ENCODE measurements at regions not wholly inside any gene's neighbourhood (a gene's known extent, or its start where the extent isn't known, plus 50 kb on each side); places are given as distances from the start of the nearest gene placed in this dataset.

DNA sequence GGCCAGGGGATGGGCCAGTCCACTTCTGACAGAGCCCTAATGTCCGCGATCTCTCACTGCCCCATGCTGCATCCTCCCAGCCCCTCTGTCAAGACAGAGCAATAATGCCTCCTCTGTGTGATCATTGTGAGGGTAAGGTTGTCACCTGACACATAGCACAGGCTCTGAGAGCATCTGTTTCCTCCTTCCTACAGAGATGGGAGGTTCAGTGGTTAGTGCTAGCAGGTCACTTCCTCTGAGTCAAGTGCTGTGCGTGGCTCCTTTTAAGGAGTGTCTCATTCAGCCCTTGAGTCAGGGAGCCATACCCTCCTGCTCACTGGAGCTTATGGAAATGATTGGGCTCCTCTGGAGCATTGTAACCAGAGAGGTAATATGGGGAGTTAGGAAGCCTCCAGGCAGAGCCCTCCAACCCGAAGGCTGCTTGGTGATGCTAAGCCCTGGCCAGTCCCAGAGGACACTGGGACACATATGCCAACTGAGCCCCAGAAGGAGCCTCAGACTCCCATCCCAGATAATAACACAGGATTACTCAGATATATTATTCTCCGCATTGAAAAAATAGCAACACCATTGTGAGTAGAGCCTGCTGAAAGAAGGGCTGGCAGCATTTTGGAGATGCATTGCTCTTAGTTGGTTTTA lies 189.0 kb downstream of the GALNT1 start:
- Histone ChIP-seq H3K9ac (ENCODE audit: low read depth, low read length, poor library complexity, severe bottlenecking) (no peak overlapping the region), H3K27me3 (ENCODE audit: insufficient read depth, low read length, poor library complexity, severe bottlenecking) (no peaks in the 10 kb centered on the region), H3K4me1 (ENCODE audit: insufficient read depth, low read length, poor library complexity, severe bottlenecking) (peaks cover 11% of the 10 kb centered on the region), H3K36me3 (ENCODE audit: insufficient read depth, low read length) (no peaks in the 10 kb centered on the region), H3K79me2 (ENCODE audit: insufficient read depth, low read length) (no peaks in the 10 kb centered on the region), H3F3A (ENCODE audit: low read depth) (no peaks in the 10 kb centered on the region), H2AFZ (ENCODE audit: low read length) (no peak overlapping the region), H3K4me2 (ENCODE audit: low read depth, low read length, poor library complexity, severe bottlenecking) (no peak overlapping the region), H3K4me3 (ENCODE audit: low read length, poor library complexity, severe bottlenecking) (no peak overlapping the region), H3K9me3 (ENCODE audit: insufficient read depth, low read depth, low read length) (no peaks in the 10 kb centered on the region), H4K20me1 (ENCODE audit: insufficient read depth, low read length, poor library complexity, severe bottlenecking) (no peaks in the 10 kb centered on the region), H3K9me2 (replicated peaks; ENCODE audit: low read depth, low read length) (no peaks in the 10 kb centered on the region)
- TF ChIP-seq EZH2phosphoT487 (IDR thresholded peaks at IDR 0.05; ENCODE audit: borderline replicate concordance) = no peak

DNA sequence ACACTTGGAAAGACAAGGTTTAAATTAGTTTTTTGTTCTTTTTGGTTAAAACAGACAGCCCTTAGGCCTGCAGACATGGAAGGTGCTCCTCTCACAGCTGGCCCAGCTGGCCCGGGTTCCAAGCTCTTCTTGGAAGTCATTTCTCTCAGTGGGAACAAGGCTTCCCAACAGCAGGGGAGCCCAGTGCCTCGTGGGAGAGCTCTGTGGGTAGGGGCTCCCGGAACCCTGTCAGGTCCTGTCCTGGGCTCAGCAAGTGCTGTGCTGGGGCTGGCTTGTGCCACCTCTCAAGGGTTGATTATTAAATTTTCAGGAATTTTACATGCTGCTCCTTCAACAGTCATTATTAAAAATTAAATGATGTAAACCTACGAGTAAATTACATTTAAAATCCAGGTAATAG lies 189.6 kb downstream of the GALNT1 start:
- H4K20me1 ChIP-seq (ENCODE audit: insufficient read depth, low read length, poor library complexity, severe bottlenecking) = no peaks in the 10 kb centered on the region
- H3K9ac ChIP-seq (ENCODE audit: low read depth, low read length, poor library complexity, severe bottlenecking) = no peak overlapping the region
- no peak overlapping the region for H3K4me3 ChIP-seq (ENCODE audit: low read length, poor library complexity, severe bottlenecking)
- no peaks in the 10 kb centered on the region for H3K27me3 ChIP-seq (ENCODE audit: insufficient read depth, low read length, poor library complexity, severe bottlenecking)
- H3K4me2 ChIP-seq (ENCODE audit: low read depth, low read length, poor library complexity, severe bottlenecking) = no peak overlapping the region
- TF ChIP-seq, protein P1, sequence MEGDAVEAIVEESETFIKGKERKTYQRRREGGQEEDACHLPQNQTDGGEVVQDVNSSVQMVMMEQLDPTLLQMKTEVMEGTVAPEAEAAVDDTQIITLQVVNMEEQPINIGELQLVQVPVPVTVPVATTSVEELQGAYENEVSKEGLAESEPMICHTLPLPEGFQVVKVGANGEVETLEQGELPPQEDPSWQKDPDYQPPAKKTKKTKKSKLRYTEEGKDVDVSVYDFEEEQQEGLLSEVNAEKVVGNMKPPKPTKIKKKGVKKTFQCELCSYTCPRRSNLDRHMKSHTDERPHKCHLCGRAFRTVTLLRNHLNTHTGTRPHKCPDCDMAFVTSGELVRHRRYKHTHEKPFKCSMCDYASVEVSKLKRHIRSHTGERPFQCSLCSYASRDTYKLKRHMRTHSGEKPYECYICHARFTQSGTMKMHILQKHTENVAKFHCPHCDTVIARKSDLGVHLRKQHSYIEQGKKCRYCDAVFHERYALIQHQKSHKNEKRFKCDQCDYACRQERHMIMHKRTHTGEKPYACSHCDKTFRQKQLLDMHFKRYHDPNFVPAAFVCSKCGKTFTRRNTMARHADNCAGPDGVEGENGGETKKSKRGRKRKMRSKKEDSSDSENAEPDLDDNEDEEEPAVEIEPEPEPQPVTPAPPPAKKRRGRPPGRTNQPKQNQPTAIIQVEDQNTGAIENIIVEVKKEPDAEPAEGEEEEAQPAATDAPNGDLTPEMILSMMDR (conservative IDR thresholded peaks at IDR 0.05; ENCODE audit: low read length) = no peak
- no peaks in the 10 kb centered on the region for H3F3A ChIP-seq (ENCODE audit: low read depth)
- H3K9me3 ChIP-seq (ENCODE audit: insufficient read depth, low read depth, low read length) = no peaks in the 10 kb centered on the region
- no peaks in the 10 kb centered on the region for H3K36me3 ChIP-seq (ENCODE audit: insufficient read depth, low read length)
- H3K4me1 ChIP-seq (ENCODE audit: insufficient read depth, low read length, poor library complexity, severe bottlenecking) = peaks cover 11% of the 10 kb centered on the region
- no peak overlapping the region for H2AFZ ChIP-seq (ENCODE audit: low read length)
- no peaks in the 10 kb centered on the region for H3K9me2 ChIP-seq (replicated peaks; ENCODE audit: low read depth, low read length)
- no peaks in the 10 kb centered on the region for H3K79me2 ChIP-seq (ENCODE audit: insufficient read depth, low read length)

DNA sequence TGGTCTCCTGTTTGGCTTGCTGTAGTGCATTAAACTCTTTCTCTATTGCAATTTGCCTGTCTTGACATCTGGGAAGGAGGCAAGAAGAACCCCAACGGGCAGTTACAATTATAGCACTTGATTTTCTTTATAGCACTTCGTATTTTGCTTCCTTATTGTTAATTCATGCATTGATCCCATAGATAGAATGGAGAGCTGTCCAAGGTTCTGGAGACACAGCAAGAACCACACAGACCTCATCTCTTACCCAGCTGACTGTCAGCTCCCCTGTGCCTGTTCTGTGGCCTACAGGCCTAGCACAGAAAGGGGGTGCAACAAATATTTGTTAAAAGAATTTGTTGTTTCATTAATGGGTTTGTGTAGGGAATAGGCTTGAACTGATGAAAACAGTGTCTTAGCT lies 194.3 kb downstream of the GALNT1 start:
- Histone ChIP-seq H3F3A (ENCODE audit: low read depth) (no peaks in the 10 kb centered on the region), H3K79me2 (ENCODE audit: insufficient read depth, low read length) (no peaks in the 10 kb centered on the region), H3K4me1 (ENCODE audit: insufficient read depth, low read length, poor library complexity, severe bottlenecking) (peaks cover 1% of the 10 kb centered on the region), H3K4me2 (ENCODE audit: low read depth, low read length, poor library complexity, severe bottlenecking) (no peak overlapping the region), H4K20me1 (ENCODE audit: insufficient read depth, low read length, poor library complexity, severe bottlenecking) (no peaks in the 10 kb centered on the region), H3K36me3 (ENCODE audit: insufficient read depth, low read length) (no peaks in the 10 kb centered on the region), H2AFZ (ENCODE audit: low read length) (no peak overlapping the region), H3K4me3 (ENCODE audit: low read length, poor library complexity, severe bottlenecking) (no peak overlapping the region), H3K9me2 (replicated peaks; ENCODE audit: low read depth, low read length) (no peaks in the 10 kb centered on the region), H3K27me3 (ENCODE audit: insufficient read depth, low read length, poor library complexity, severe bottlenecking) (peaks cover 5% of the 10 kb centered on the region), H3K9me3 (ENCODE audit: insufficient read depth, low read depth, low read length) (no peaks in the 10 kb centered on the region), H3K9ac (ENCODE audit: low read depth, low read length, poor library complexity, severe bottlenecking) (no peak overlapping the region)
- TF ChIP-seq EZH2phosphoT487 (IDR thresholded peaks at IDR 0.05; ENCODE audit: borderline replicate concordance) = no peak

DNA sequence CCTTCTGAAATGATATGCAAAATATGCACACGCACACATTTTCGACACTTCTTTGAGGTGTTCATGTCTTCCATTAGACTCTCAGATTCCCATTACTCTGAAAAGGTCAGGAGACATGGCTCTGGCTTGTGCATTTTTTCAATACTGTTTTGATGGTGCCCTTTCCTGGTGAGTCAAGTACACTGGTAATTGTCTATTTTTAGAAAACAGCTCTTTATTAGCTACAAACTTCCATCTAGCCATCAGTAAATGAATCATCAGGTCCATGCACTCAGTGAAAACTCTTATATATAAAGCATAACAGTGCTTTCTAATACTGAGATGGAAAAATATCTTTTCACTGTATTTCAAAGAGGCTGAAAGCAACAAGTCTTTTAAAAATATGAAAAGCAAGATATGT lies 194.9 kb downstream of the GALNT1 start:
- no peak overlapping the region for H3K9ac ChIP-seq (ENCODE audit: low read depth, low read length, poor library complexity, severe bottlenecking)
- no peaks in the 10 kb centered on the region for H3K4me1 ChIP-seq (ENCODE audit: insufficient read depth, low read length, poor library complexity, severe bottlenecking)
- H3K79me2 ChIP-seq (ENCODE audit: insufficient read depth, low read length) = no peaks in the 10 kb centered on the region
- TF ChIP-seq, protein P1 (conservative IDR thresholded peaks at IDR 0.05; ENCODE audit: low read length) = no peak
- TF ChIP-seq EZH2phosphoT487 (IDR thresholded peaks at IDR 0.05; ENCODE audit: borderline replicate concordance) = no peak
- H3K36me3 ChIP-seq (ENCODE audit: insufficient read depth, low read length) = no peaks in the 10 kb centered on the region
- no peaks in the 10 kb centered on the region for H3K9me3 ChIP-seq (ENCODE audit: insufficient read depth, low read depth, low read length)
- H3K4me3 ChIP-seq (ENCODE audit: low read length, poor library complexity, severe bottlenecking) = no peak overlapping the region
- H4K20me1 ChIP-seq (ENCODE audit: insufficient read depth, low read length, poor library complexity, severe bottlenecking) = no peaks in the 10 kb centered on the region
- no peaks in the 10 kb centered on the region for H3F3A ChIP-seq (ENCODE audit: low read depth)
- H2AFZ ChIP-seq (ENCODE audit: low read length) = no peak overlapping the region
- H3K4me2 ChIP-seq (ENCODE audit: low read depth, low read length, poor library complexity, severe bottlenecking) = no peak overlapping the region
- no peaks in the 10 kb centered on the region for H3K9me2 ChIP-seq (replicated peaks; ENCODE audit: low read depth, low read length)
- peaks cover 5% of the 10 kb centered on the region for H3K27me3 ChIP-seq (ENCODE audit: insufficient read depth, low read length, poor library complexity, severe bottlenecking)
